ENCODE measurements at regions not wholly inside any gene's neighbourhood (a gene's known extent, or its start where the extent isn't known, plus 50 kb on each side); places are given as distances from the start of the nearest gene placed in this dataset.

GRCh38 chr12:125263385-125263784, 198.2 kb downstream of the AACS start:
- no peak overlapping the region for H3K4me3 Mint-ChIP-seq
- Histone ChIP-seq H3K9me3 (ENCODE audit: control insufficient read depth, insufficient read depth, low read length) (no peaks in the 10 kb centered on the region), H3K27me3 (ENCODE audit: control insufficient read depth, insufficient read depth, low read length) (no peaks in the 10 kb centered on the region), H3K27ac (ENCODE audit: low read length) (no peak overlapping the region), H3K36me3 (ENCODE audit: control insufficient read depth, insufficient read depth, low read length) (no peaks in the 10 kb centered on the region), H3K4me3 (ENCODE audit: low read length) (no peak overlapping the region), H3K4me1 (ENCODE audit: control insufficient read depth, insufficient read depth, low read length) (no peaks in the 10 kb centered on the region)
- H3K9me3 Mint-ChIP-seq, result no peaks in the 10 kb centered on the region
- no peaks in the 10 kb centered on the region for H3K36me3 Mint-ChIP-seq
- 91% methylated on average over 8 of the region's 8 CpGs for WGBS (ENCODE audit: insufficient coverage)
- H3K4me1 Mint-ChIP-seq, result no peaks in the 10 kb centered on the region
- TF ChIP-seq, protein P1, sequence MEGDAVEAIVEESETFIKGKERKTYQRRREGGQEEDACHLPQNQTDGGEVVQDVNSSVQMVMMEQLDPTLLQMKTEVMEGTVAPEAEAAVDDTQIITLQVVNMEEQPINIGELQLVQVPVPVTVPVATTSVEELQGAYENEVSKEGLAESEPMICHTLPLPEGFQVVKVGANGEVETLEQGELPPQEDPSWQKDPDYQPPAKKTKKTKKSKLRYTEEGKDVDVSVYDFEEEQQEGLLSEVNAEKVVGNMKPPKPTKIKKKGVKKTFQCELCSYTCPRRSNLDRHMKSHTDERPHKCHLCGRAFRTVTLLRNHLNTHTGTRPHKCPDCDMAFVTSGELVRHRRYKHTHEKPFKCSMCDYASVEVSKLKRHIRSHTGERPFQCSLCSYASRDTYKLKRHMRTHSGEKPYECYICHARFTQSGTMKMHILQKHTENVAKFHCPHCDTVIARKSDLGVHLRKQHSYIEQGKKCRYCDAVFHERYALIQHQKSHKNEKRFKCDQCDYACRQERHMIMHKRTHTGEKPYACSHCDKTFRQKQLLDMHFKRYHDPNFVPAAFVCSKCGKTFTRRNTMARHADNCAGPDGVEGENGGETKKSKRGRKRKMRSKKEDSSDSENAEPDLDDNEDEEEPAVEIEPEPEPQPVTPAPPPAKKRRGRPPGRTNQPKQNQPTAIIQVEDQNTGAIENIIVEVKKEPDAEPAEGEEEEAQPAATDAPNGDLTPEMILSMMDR (IDR thresholded peaks at IDR 0.05), result no peak
- intact Hi-C loops (cut with micrococcal nuclease), result no loop called here
- ATAC-seq, result no peak
- peaks cover 3 to 21% of the 10 kb centered on the region in 2 donors for H3K27me3 Mint-ChIP-seq (ENCODE audit: low read depth in 2 of 2)
- DNase-seq, result no peak
- H3K27ac Mint-ChIP-seq, result no peak overlapping the region

DNA sequence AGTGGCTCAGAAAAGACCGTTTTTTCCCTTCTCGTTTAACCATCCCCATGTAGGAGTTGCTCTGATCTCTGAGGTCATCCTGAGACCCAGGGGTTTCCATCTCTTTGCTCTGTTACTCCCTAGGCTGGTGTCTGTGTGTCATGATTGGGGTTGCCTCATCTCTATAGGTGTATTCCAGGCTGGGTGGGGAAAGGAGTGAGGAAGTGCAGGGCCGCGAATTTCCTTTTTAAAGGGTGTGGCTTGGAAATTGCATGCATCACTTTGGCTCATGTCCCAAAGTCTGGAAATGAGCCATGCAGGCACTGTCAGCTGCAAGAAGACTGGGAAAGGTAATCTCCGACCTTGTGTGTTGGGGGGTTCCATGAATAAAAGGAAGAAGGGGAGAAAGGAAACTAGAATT, 201.9 kb downstream of the AACS start:
- Histone ChIP-seq H3K9me3 (ENCODE audit: control insufficient read depth, insufficient read depth, low read length) (no peaks in the 10 kb centered on the region), H3K4me1 (ENCODE audit: control insufficient read depth, insufficient read depth, low read length) (no peaks in the 10 kb centered on the region), H3K36me3 (ENCODE audit: control insufficient read depth, insufficient read depth, low read length) (no peaks in the 10 kb centered on the region), H3K27me3 (ENCODE audit: control insufficient read depth, insufficient read depth, low read length) (no peaks in the 10 kb centered on the region), H3K4me3 (ENCODE audit: low read length) (no peak overlapping the region), H3K27ac (ENCODE audit: low read length) (no peak overlapping the region)
- WGBS (ENCODE audit: insufficient coverage), result 95% methylated on average over 4 of the region's 5 CpGs
- H3K4me3 Mint-ChIP-seq, result no peak overlapping the region
- no peak for DNase-seq
- ATAC-seq, result no peak
- no peaks in the 10 kb centered on the region for H3K36me3 Mint-ChIP-seq
- no peaks in the 10 kb centered on the region for H3K27me3 Mint-ChIP-seq (ENCODE audit: low read depth in 2 of 2)
- no peak overlapping the region for H3K27ac Mint-ChIP-seq
- H3K4me1 Mint-ChIP-seq, result no peaks in the 10 kb centered on the region
- intact Hi-C loops (cut with micrococcal nuclease), result no loop called here
- TF ChIP-seq, protein P1 (IDR thresholded peaks at IDR 0.05), result no peak
- H3K9me3 Mint-ChIP-seq, result no peaks in the 10 kb centered on the region

DNA sequence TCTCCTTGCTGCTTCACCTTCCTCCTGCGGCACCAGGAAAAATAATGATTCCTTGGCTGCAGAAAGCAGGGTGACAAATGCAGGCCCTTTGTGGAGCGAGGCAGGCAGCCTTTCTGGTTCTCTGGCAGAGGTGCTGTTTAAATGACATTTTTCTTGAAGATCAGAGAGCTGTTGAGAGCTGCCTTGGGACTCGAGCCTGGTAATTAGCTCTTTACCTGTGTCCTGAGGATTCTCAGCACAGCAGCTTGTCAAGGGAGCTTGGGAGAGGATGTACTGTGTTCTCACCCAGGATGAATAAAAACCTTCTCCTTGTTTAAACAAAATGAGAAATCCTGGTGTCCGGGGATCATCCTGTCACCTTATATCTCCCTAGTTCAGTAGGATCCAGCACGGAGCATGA, 204.0 kb downstream of the AACS start:
- H3K36me3 Mint-ChIP-seq, result no peaks in the 10 kb centered on the region
- Histone ChIP-seq H3K27me3 (ENCODE audit: control insufficient read depth, insufficient read depth, low read length) (no peaks in the 10 kb centered on the region), H3K4me1 (ENCODE audit: control insufficient read depth, insufficient read depth, low read length) (no peaks in the 10 kb centered on the region), H3K27ac (ENCODE audit: low read length) (no peak overlapping the region), H3K4me3 (ENCODE audit: low read length) (no peak overlapping the region), H3K9me3 (ENCODE audit: control insufficient read depth, insufficient read depth, low read length) (no peaks in the 10 kb centered on the region), H3K36me3 (ENCODE audit: control insufficient read depth, insufficient read depth, low read length) (no peaks in the 10 kb centered on the region)
- intact Hi-C loops (cut with micrococcal nuclease), result no loop called here
- H3K27me3 Mint-ChIP-seq (ENCODE audit: low read depth in 2 of 2), result peaks cover 6 to 8% of the 10 kb centered on the region in 2 donors
- H3K9me3 Mint-ChIP-seq, result no peaks in the 10 kb centered on the region
- ATAC-seq (no peak), DNase-seq (no peak)
- 54% methylated on average over 4 of the region's 5 CpGs for WGBS (ENCODE audit: insufficient coverage)
- TF ChIP-seq, protein P1 (IDR thresholded peaks at IDR 0.05), result no peak
- H3K4me3 Mint-ChIP-seq, result no peak overlapping the region
- no peak overlapping the region for H3K27ac Mint-ChIP-seq
- no peaks in the 10 kb centered on the region for H3K4me1 Mint-ChIP-seq

- ATAC-seq (no peak), DNase-seq (no peak)
- H3K27ac Mint-ChIP-seq, result no peak overlapping the region
- Histone ChIP-seq H3K36me3 (ENCODE audit: control insufficient read depth, insufficient read depth, low read length) (no peaks in the 10 kb centered on the region), H3K4me1 (ENCODE audit: control insufficient read depth, insufficient read depth, low read length) (no peaks in the 10 kb centered on the region), H3K27me3 (ENCODE audit: control insufficient read depth, insufficient read depth, low read length) (no peaks in the 10 kb centered on the region), H3K27ac (ENCODE audit: low read length) (no peak overlapping the region), H3K4me3 (ENCODE audit: low read length) (no peak overlapping the region), H3K9me3 (ENCODE audit: control insufficient read depth, insufficient read depth, low read length) (no peaks in the 10 kb centered on the region)
- H3K27me3 Mint-ChIP-seq (ENCODE audit: low read depth in 2 of 2), result peaks cover 10 to 11% of the 10 kb centered on the region in 2 donors
- H3K9me3 Mint-ChIP-seq, result no peaks in the 10 kb centered on the region
- TF ChIP-seq, protein P1 (IDR thresholded peaks at IDR 0.05), result no peak
- H3K4me3 Mint-ChIP-seq, result no peak overlapping the region
- intact Hi-C loops (cut with micrococcal nuclease), result no loop called here
- H3K36me3 Mint-ChIP-seq, result no peaks in the 10 kb centered on the region
- no peaks in the 10 kb centered on the region for H3K4me1 Mint-ChIP-seq
- WGBS (ENCODE audit: insufficient coverage), result 84% methylated on average over 4 of the region's 4 CpGs
Measured at GRCh38 chr12:125271892-125272291, 206.7 kb downstream of the AACS start.

All from natural killer cell (primary cell).